T-helper 1 cell (primary cell): ENCODE measurements at regions not wholly inside any gene's neighbourhood (a gene's known extent, or its start where the extent isn't known, plus 50 kb on each side); places are given as distances from the start of the nearest gene placed in this dataset.

Experiments
- DNase-seq, 5 donors: peaks; one replicate each; pipeline ENCODE4 v3.0.0-alpha.2; 2012 to 2020

- DNase-seq: no peak
Observed at GRCh38 chrX:10819973-10820372, 199.6 kb upstream of the MID1 start.

GRCh38 chrX:10821293-10821692, 200.9 kb upstream of the MID1 start:
- no peak for DNase-seq

DNA sequence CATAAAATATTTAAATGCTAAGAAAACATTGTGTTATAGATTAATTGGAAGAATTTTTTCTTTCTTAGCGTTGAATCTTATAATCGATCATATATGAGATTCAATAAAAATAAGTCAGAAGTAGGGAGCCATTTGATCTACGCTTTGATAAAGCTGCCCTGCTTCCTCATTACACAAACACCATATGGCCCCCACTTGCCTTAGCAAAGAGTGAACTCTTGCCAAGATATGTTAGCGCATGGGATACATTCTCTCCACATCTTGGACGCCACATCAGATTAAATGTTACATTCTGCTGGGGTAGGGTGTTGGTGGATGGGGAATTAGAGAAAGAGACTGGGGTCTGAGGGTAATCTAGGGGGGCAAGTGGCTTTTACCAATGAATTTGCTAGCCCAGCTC, 207.7 kb upstream of the MID1 start:
- no peak for DNase-seq

DNA sequence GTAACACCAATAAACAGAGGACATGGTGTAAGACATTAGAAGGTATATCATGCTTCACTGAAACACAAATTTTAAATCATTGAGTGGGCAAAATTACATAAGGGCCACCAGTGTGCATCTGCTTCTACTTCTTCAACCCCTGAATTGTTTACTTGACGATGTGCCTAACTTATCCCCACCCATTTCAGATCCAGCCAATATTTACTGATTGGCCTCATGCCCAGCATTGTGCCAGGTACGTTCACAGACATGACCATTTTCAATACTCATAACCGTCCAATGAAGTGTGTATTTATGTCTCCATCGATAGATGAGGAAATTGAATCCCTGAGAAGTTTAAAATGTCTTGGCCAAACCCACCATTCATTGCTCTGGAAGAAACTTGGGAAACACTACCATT, 208.3 kb upstream of the MID1 start:
- no peak for DNase-seq

- no peak for DNase-seq
Observed at GRCh38 chrX:10831716-10832502, 211.5 kb upstream of the MID1 start.

DNA sequence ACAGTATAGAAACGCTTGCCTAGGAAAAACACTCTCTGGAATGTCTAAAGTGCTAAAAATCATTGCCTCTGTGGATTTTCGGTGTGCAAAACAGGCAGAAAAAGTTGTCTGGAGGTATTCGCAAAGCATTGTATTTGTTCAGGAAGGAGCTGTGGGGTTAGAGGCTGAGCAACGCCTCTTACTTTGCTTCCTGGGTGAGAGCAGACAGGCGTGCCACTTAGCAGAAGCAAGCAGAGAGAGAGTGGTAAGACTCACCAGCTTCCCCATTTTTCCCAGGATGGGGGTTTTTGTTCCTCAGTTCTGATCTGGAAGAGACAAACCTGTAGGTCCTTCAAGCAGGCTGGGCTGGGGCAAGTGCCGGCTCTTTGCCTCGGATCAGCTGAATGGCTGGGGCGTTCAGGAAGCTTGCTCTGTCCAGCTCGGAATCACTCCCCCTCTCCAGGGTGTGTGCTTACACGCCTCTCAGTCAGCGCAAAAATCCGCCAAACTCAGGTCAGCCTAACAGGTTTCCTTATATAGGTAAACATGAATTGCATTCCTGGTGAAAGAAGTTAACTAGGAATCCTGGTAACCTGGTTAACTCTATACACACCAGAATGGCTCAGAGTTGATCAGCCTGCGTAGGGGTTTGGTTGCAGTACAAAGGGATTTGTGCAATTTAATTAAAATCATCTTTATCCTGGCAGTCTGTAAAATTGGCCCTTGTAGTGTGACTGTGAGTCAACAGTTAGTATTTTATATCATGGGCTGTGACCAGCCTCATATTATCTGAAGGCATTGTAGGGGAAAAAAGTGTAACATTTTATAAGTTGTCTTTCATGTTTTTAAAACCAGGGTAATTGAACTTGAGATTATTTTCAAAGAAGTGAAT, 213.1 kb upstream of the MID1 start:
- DNase-seq: no peak

GRCh38 chrX:10841579-10841978, 221.2 kb upstream of the MID1 start:
- DNase-seq: no peak

DNA sequence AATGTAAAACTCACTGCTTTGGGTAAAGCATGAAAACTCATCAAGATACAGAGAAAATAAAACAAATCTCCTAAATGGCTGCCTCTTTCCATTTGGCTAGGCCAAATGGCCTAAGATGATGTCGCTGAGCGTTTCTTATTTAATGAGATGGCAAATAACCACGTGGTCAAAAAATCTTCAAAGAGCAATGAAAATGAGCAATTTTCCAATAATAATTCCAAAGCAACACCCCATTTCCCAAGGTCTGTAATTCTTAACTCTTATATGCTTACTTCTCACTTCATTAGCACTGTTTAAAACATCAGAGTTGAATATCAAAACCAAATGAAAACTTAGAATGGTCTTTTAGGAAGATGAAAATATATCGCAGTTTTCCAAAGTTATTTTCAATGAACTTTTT, 222.3 kb upstream of the MID1 start:
- no peak for DNase-seq

DNA sequence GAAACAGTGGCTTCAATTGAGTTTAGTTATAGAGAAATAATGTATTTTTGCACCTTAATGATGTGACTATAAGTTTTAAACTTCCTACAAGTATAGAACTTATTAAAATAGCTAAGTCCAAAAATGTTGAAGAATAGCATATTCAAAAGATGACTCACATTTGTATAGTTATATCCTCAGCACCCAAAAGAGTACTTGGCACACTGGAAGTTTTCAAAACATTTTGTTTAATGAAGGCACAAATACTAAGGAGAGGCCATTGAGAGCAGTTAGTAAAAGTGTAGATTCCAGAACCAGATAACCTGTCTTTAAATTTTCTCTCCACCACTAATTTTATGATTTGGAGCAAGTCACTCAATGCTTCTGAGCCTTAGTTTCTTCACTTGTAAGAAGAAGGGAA, 226.9 kb upstream of the MID1 start:
- no peak for DNase-seq

DNA sequence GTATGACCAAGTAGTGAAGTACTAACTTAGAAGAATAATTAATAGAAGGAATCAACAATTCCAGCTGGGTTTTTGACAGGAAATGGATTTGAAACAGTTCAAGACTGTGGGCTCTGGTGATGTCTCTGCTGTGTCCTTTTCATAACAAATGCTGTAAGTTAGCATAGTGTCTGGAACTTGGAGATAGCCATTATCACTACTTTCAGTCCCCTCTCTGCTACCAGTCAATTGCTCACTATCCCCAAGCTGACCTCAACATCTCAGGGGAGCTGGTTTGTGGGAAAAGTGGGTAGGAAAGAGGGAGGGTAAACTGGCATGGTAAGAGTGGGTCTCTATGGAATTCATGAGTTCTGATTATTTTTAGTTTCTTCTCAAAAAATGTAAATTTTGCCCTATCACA, 231.4 kb upstream of the MID1 start:
- DNase-seq: no peak

GRCh38 chrX:10854594-10854993, 234.2 kb upstream of the MID1 start:
- DNase-seq: no peak

GRCh38 chrX:10855845-10856244, 235.5 kb upstream of the MID1 start:
- no peak for DNase-seq

- no peak for DNase-seq
Observed at GRCh38 chrX:10856797-10857196, 236.4 kb upstream of the MID1 start.

DNA sequence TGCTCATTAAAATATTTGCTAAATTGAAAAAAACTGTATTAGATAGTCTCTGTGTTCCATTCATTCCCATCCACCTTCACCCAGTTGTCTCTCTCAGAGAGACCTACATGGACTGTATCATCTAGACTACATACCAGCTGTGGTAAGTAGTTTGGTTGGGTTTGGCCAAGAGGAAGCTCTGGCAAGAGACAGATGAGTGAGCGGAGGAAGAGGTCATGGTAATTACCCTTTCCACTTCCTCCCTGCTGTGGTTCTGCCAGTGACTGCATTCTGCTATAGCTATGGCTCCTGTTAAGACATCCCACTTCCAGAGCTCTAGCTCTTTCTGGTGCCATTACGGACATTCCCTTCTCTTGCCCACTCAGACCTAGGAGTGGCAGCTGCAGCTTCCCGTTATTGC, 239.0 kb upstream of the MID1 start:
- DNase-seq: no peak

GRCh38 chrX:10875995-10876394, 235.1 kb upstream of the HCCS start:
- DNase-seq: no peak

DNA sequence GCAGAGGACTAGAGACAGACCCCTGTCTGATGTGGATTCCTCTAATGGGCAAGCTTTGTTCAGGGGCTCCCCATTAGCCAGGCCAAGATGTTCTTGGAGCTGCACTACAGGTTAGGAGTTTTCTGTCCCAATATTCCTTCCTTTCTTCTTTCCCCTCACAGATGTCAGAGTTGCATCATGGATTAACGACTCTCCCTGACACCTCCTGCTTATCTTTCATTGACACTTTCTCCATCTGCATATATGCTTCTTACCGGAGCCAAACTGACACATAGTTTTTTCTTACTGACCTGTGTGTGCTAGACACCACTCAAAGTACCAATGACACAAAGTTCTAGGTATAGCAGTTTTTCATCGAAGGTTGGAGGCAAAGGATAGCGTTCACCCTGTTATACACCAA, 228.6 kb upstream of the HCCS start:
- DNase-seq: no peak

DNA sequence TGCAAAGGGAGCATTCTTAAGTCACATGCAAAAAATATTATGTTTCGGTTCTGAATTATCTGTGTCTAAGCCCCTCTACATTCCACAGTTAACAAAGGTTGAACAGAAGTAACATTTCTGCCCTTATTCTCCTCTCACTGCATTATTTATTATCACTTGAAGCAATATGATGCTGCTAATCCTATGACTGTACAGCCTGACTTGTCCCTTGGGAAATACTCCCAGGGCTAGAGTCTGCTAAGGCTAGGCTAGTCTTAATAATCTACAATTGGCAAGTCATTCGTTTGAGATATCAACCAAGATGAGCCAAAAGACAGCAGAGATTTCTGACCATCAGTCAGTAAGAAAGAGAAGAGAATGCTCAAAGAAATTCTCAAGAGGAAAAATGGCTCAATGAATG, 226.9 kb upstream of the HCCS start:
- DNase-seq: no peak

DNA sequence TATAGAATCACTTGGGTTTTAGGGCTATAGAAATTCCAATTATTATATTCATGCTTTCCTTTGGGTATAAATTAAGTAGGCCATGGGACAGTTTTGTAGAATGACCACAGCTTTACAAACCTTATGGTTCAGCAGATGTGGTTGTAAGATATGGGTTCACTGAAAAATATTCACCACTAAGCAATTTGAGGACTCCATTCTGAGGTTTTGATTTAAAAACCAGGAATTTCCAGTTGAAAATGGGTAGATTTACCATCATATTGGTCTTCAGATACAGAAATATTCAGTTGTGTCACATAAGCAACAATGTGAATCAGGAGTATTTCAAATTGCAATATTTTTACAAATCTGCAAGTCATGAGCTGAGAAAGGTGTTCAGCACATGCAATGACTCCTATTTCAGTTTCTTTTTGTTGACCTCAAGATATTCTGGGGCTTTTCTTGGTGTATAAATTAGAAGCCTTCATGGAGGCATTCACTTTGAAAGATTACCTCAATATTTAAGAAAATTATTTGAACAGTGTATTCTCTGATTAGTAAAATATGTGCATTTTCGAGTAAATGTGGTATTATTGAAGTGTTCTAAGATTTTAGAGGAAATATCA, 218.4 kb upstream of the HCCS start:
- no peak for DNase-seq

DNA sequence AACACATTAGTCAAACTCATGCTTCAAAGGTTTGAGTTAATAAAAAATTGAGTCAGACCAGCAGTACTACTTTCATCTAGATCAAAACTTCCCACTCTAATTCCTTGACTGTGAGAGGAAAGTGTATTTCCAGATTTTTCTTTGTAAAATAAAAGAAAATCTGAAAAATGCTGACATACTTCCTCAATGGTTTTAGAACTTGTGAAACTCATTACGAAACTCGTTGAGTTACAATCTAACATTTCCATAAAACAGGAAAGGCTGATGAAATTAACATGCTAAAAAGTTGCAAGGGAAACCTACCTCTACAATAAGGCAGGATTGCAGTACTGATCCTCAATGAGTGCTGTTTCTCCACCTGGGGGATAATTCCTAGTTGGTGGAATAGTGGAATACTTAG, 217.8 kb upstream of the HCCS start:
- DNase-seq: no peak

DNA sequence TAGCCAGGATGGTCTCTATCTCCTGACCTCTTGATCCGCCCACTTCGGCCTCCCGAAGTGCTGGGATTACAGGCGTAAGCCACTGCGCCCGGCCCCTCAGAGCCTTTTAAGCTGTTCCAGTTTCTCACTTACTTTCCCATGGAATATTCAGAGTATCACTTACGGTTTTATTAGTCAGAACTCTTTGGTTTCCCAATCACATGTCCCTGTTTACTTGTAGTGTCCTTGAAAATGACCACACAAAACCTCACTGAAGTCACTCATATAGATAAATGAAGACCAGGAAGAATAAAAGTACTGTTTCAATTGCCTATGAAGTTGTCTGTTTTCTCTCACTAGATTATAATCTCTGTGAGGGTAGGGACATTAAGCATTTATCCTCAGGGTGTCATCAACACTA, 217.2 kb upstream of the HCCS start:
- DNase-seq: no peak

DNA sequence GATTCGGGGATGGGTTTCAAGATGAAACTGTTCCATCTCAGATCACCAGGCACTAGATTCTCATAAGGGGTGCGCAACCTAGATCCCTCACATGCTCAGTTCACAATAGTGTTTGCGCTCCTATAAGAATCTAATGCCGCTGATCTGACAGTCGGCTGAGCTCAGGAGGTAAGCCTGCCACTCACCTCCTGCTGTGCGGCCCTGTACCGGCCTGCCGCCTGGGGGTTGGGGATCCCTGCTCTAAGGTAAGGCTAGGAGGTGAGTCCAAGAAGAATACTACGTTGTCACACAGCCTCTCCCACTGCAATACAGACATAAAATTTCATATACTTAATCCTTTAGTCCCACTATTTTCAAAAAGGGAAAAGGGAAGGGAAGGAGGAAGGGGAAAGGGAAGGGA, 213.4 kb upstream of the HCCS start:
- no peak for DNase-seq

DNA sequence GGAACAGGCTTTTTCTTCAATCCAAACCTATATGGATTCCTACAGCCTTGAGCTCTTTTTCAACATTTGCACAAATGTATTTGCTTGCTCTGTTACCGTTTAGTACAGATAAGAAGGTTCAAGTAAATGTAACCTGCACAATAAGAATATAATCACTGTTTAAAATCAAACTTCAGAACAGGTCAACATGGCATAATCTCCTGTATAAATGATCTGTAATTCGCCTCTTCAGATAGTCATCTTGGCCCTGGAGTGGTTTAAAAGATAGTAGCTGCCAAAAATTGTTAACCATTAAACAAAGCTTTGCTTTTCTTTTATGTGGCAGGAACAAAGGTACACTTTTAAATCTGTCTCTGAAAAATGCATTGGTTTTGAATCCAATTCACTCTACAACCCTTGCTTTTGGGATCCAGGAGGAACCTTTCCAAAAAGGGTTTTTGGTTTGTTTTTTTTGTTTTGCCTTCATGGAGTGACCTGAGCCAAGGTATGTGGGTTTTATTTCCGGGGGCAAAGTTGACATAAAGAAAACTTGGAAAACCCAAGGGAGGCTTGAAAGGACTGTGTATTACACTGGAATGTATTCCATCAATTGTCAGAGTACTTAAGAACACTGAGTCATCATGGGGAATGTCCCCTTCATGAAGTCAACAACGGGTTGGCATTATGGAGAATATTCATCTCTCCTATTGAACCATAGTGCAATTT, 210.4 kb upstream of the HCCS start:
- no peak for DNase-seq

DNA sequence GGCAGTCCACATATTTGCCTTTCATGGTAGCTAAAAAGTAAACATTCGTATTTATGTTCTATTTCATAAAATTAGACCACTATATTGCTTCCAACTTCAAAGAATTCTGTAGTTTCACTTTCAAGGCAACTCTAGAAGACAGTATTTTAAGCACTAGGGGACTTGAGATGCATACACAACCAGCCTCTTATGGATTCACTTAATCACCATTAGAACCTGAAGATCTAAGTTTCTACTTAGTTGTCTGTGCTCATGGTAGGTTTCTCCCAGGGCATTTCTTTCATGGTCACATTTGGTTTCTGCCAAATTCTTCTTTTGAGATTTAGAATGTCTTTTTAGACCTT, 209.9 kb upstream of the HCCS start:
- DNase-seq: no peak
